Stimulated activated CD4-positive, alpha-beta T cell treated with anti-CD3 and anti-CD28 coated beads, Interleukin-1b, Interleukin-23, amount 100 ng/mL, for 1 hour (primary cell): ENCODE measurements at regions not wholly inside any gene's neighbourhood (a gene's known extent, or its start where the extent isn't known, plus 50 kb on each side); places are given as distances from the start of the nearest gene placed in this dataset.

Experiments
- DNase-seq, 2 donors: peaks; one replicate each; pipeline ENCODE4 v3.0.0-alpha.2; 2020; ENCODE audit warnings: low read depth in 2 of 2

GRCh38 chr11:38296211-38296776 lies 1698.3 kb upstream of the RAG2 start:
- DNase-seq, result no peak

GRCh38 chr11:38282718-38283117 lies 1684.7 kb upstream of the RAG2 start:
- no peak for DNase-seq

- DNase-seq, result no peak
Observed at GRCh38 chr11:38278457-38279141, 1680.6 kb upstream of the RAG2 start.

GRCh38 chr11:38274031-38274430 lies 1676.0 kb upstream of the RAG2 start:
- no peak for DNase-seq

GRCh38 chr11:38272376-38272775 lies 1674.3 kb upstream of the RAG2 start:
- DNase-seq, result no peak

GRCh38 chr11:38266691-38267090 lies 1668.7 kb upstream of the RAG2 start:
- DNase-seq, result no peak

GRCh38 chr11:38256436-38256835 lies 1658.4 kb upstream of the RAG2 start:
- no peak for DNase-seq

- DNase-seq, result no peak
Observed at GRCh38 chr11:38254913-38255312, 1656.9 kb upstream of the RAG2 start.

GRCh38 chr11:38252620-38253019 lies 1654.6 kb upstream of the RAG2 start:
- no peak for DNase-seq

- no peak for DNase-seq
Observed at GRCh38 chr11:38246451-38246850, 1648.4 kb upstream of the RAG2 start.

- no peak for DNase-seq
Observed at GRCh38 chr11:38226684-38227083, 1628.6 kb upstream of the RAG2 start.

GRCh38 chr11:38221295-38221694 lies 1623.3 kb upstream of the RAG2 start:
- DNase-seq, result no peak

- no peak for DNase-seq
Observed at GRCh38 chr11:38219636-38220035, 1621.6 kb upstream of the RAG2 start.

- DNase-seq, result no peak
Observed at GRCh38 chr11:38208951-38209350, 1610.9 kb upstream of the RAG2 start.

GRCh38 chr11:38206663-38207062 lies 1608.6 kb upstream of the RAG2 start:
- no peak for DNase-seq

GRCh38 chr11:38191101-38191500 lies 1593.1 kb upstream of the RAG2 start:
- DNase-seq, result no peak

- no peak for DNase-seq
Observed at GRCh38 chr11:38182126-38182866, 1584.3 kb upstream of the RAG2 start.

GRCh38 chr11:38176686-38177322 lies 1578.8 kb upstream of the RAG2 start:
- DNase-seq, result no peak

GRCh38 chr11:38173676-38174075 lies 1575.6 kb upstream of the RAG2 start:
- no peak for DNase-seq

GRCh38 chr11:38169286-38169685 lies 1571.2 kb upstream of the RAG2 start:
- DNase-seq, result no peak

- no peak for DNase-seq
Observed at GRCh38 chr11:38163526-38163925, 1565.5 kb upstream of the RAG2 start.

GRCh38 chr11:38160433-38160832 lies 1562.4 kb upstream of the RAG2 start:
- DNase-seq, result no peak

GRCh38 chr11:38159038-38159437 lies 1561.0 kb upstream of the RAG2 start:
- DNase-seq, result no peak
